Mammary epithelial cell (primary cell): ENCODE measurements at regions not wholly inside any gene's neighbourhood (a gene's known extent, or its start where the extent isn't known, plus 50 kb on each side); places are given as distances from the start of the nearest gene placed in this dataset.
"Not testable (repeated sequence)": the region's sequence is repeated elsewhere in the genome, so short reads cannot be mapped to it uniquely, and the experiment has no call there.

Experiments
- EZH2 ChIP-seq: IDR thresholded peaks from 2 replicates; pipeline ENCODE4 v1.6.1; 2012; ENCODE audit warnings: low read length, inconsistent platforms, borderline replicate concordance
- TF ChIP-seq, protein P1 (sequence below), 2 donors: IDR thresholded peaks in 1 of 2; conservative IDR thresholded peaks in 1 of 2; 2 replicates each; pipeline ENCODE4 v1.5.1; 2011 to 2012; ENCODE audit warnings: inconsistent platforms in 2 of 2, low read length in 2 of 2, mild to moderate bottlenecking in 2 of 2, control low read depth in 1 of 2, low read depth in 1 of 2; ENCODE audit not compliant: insufficient read depth in 1 of 2; ENCODE audit errors: extremely low read depth in 1 of 2

- TF ChIP-seq, protein P1, sequence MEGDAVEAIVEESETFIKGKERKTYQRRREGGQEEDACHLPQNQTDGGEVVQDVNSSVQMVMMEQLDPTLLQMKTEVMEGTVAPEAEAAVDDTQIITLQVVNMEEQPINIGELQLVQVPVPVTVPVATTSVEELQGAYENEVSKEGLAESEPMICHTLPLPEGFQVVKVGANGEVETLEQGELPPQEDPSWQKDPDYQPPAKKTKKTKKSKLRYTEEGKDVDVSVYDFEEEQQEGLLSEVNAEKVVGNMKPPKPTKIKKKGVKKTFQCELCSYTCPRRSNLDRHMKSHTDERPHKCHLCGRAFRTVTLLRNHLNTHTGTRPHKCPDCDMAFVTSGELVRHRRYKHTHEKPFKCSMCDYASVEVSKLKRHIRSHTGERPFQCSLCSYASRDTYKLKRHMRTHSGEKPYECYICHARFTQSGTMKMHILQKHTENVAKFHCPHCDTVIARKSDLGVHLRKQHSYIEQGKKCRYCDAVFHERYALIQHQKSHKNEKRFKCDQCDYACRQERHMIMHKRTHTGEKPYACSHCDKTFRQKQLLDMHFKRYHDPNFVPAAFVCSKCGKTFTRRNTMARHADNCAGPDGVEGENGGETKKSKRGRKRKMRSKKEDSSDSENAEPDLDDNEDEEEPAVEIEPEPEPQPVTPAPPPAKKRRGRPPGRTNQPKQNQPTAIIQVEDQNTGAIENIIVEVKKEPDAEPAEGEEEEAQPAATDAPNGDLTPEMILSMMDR (conservative IDR thresholded peaks at IDR 0.05 in 1 of 2, IDR thresholded peaks at IDR 0.05 in 1 of 2; ENCODE audit: extremely low read depth in 1 of 2, insufficient read depth in 1 of 2, low read depth in 1 of 2, low read length in 2 of 2): not testable (repeated sequence)
- TF ChIP-seq EZH2: not testable (repeated sequence)
Measured at GRCh38 chr7:108673699-108674098, 104.0 kb downstream of the DNAJB9 start.
